Activated CD4-positive, alpha-beta T cell treated with anti-CD3 and anti-CD28 coated beads, Interleukin-2, amount 10 ng/mL, durations not matched to agents 24 days and 14 days (primary cell): ENCODE measurements at regions not wholly inside any gene's neighbourhood (a gene's known extent, or its start where the extent isn't known, plus 50 kb on each side); places are given as distances from the start of the nearest gene placed in this dataset.
"Not testable (repeated sequence)": the region's sequence is repeated elsewhere in the genome, so short reads cannot be mapped to it uniquely, and the experiment has no call there.

Experiments used
- DNase-seq: peaks from one replicate; pipeline ENCODE4 v3.0.0; 2022
- H3K27ac Mint-ChIP-seq: one replicate; pipeline ENCODE4 v1.8.0; 2022; ENCODE audit warnings: mild to moderate bottlenecking, mixed read lengths
- H3K27me3 Mint-ChIP-seq: one replicate; pipeline ENCODE4 v1.8.0; 2022; ENCODE audit warnings: mixed read lengths
- H3K36me3 Mint-ChIP-seq: one replicate; pipeline ENCODE4 v1.8.0; 2022; ENCODE audit warnings: low read depth, mild to moderate bottlenecking, mixed read lengths
- H3K4me1 Mint-ChIP-seq: one replicate; pipeline ENCODE4 v1.8.0; 2021; ENCODE audit warnings: mixed read lengths
- H3K4me3 Mint-ChIP-seq: one replicate; pipeline ENCODE4 v1.8.0; 2022; ENCODE audit warnings: mild to moderate bottlenecking, moderate library complexity, mixed read lengths
- H3K9me3 Mint-ChIP-seq: one replicate; pipeline ENCODE4 v1.8.0; 2021; ENCODE audit warnings: mixed read lengths
- intact Hi-C: fragments of 100-400 bp; cut with micrococcal nuclease; formaldehyde crosslinking; loops from one replicate; pipeline ENCODE4 v1.15.1; 2023

GRCh38 chr5:83001796-83002381, 75.3 kb downstream of the TMEM167A start:
- H3K4me1 Mint-ChIP-seq, result no peaks in the 10 kb centered on the region
- no peak overlapping the region for H3K27ac Mint-ChIP-seq
- intact Hi-C loops, result no loop called here
- no peaks in the 10 kb centered on the region for H3K9me3 Mint-ChIP-seq
- H3K27me3 Mint-ChIP-seq, result no peaks in the 10 kb centered on the region
- H3K4me3 Mint-ChIP-seq, result no peak overlapping the region
- DNase-seq, result no peak
- H3K36me3 Mint-ChIP-seq, result no peaks in the 10 kb centered on the region

- H3K27ac Mint-ChIP-seq, result no peak overlapping the region
- no peak overlapping the region for H3K4me3 Mint-ChIP-seq
- no peaks in the 10 kb centered on the region for H3K27me3 Mint-ChIP-seq
- no peak for DNase-seq
- H3K36me3 Mint-ChIP-seq, result no peaks in the 10 kb centered on the region
- intact Hi-C loops, result no loop called here
- H3K4me1 Mint-ChIP-seq, result no peaks in the 10 kb centered on the region
- H3K9me3 Mint-ChIP-seq, result no peaks in the 10 kb centered on the region
Measured at GRCh38 chr5:83000922-83001321, 76.3 kb downstream of the TMEM167A start.

- Mint-ChIP-seq H3K36me3 (no peaks in the 10 kb centered on the region), H3K4me3 (no peak overlapping the region), H3K27ac (no peak overlapping the region), H3K9me3 (no peaks in the 10 kb centered on the region), H3K27me3 (no peaks in the 10 kb centered on the region), H3K4me1 (no peaks in the 10 kb centered on the region)
- DNase-seq, result no peak
- intact Hi-C loops, result no loop called here
Measured at GRCh38 chr5:83000428-83000827, 76.8 kb downstream of the TMEM167A start.

- intact Hi-C loops, result no loop called here
Measured at GRCh38 chr5:82993416-82993815, 83.8 kb downstream of the TMEM167A start.

DNA sequence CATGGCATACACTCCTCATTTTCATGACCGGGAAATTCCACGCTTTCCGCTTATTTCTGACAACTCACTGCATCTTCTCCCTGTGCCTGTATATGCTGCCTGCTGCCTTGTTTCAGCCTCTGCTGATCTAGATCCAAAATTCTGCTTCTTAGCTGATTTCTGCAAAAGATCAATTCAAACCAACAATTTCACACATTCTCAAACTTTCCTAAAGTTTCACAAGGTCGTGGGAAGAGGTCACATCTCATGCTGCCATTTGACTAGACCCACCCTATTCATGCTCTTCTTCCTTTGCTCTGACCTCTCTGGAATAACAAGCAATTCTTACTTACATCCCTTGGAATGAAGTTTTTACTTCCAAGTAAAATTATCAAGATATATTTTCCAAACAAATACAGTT, 84.5 kb downstream of the TMEM167A start:
- intact Hi-C loops, result no loop called here
- H3K4me3 Mint-ChIP-seq, result no peak overlapping the region
- no peaks in the 10 kb centered on the region for H3K4me1 Mint-ChIP-seq
- no peak for DNase-seq
- H3K36me3 Mint-ChIP-seq, result no peaks in the 10 kb centered on the region
- no peaks in the 10 kb centered on the region for H3K27me3 Mint-ChIP-seq
- no peaks in the 10 kb centered on the region for H3K9me3 Mint-ChIP-seq
- no peak overlapping the region for H3K27ac Mint-ChIP-seq

More at GRCh38 chr5:82993416-82993815, 83.8 kb downstream of the TMEM167A start:
- H3K36me3 Mint-ChIP-seq, result no peaks in the 10 kb centered on the region
- H3K27me3 Mint-ChIP-seq, result no peaks in the 10 kb centered on the region
- H3K9me3 Mint-ChIP-seq, result no peaks in the 10 kb centered on the region
- no peak overlapping the region for H3K4me3 Mint-ChIP-seq
- H3K27ac Mint-ChIP-seq, result no peak overlapping the region
- DNase-seq, result no peak
- H3K4me1 Mint-ChIP-seq, result no peaks in the 10 kb centered on the region

- intact Hi-C loops, result no loop called here
- no peak overlapping the region for H3K4me3 Mint-ChIP-seq
Measured at GRCh38 chr5:82991678-82992323, 85.4 kb downstream of the TMEM167A start.

DNA sequence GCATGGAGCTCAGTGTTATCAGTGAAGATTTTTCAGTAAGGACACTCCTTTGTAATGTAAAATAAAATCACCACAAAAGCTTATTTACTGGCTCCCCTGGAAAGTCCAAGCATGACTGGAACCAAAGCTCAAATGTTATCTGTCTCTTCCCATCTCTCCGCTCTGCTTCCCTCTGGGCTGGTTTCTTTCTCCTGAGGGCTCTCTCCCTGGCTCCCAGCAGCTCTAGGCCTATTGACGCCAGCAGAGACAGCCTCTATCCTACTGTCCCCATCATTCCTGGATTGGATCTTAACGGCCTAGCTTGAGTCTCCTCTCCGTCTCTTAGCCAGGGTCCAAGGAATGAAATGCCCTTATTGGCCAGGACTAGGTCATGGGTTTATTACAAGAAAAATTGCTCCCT, 86.1 kb downstream of the TMEM167A start:
- Mint-ChIP-seq H3K4me3 (no peak overlapping the region), H3K27me3 (no peaks in the 10 kb centered on the region), H3K4me1 (no peaks in the 10 kb centered on the region), H3K36me3 (no peaks in the 10 kb centered on the region), H3K27ac (no peak overlapping the region), H3K9me3 (no peaks in the 10 kb centered on the region)
- intact Hi-C loops, result no loop called here
- DNase-seq, result no peak

More at GRCh38 chr5:82991678-82992323, 85.4 kb downstream of the TMEM167A start:
- no peaks in the 10 kb centered on the region for H3K4me1 Mint-ChIP-seq
- H3K36me3 Mint-ChIP-seq, result no peaks in the 10 kb centered on the region
- no peak for DNase-seq
- H3K27me3 Mint-ChIP-seq, result no peaks in the 10 kb centered on the region
- H3K9me3 Mint-ChIP-seq, result no peaks in the 10 kb centered on the region
- H3K27ac Mint-ChIP-seq, result no peak overlapping the region

DNA sequence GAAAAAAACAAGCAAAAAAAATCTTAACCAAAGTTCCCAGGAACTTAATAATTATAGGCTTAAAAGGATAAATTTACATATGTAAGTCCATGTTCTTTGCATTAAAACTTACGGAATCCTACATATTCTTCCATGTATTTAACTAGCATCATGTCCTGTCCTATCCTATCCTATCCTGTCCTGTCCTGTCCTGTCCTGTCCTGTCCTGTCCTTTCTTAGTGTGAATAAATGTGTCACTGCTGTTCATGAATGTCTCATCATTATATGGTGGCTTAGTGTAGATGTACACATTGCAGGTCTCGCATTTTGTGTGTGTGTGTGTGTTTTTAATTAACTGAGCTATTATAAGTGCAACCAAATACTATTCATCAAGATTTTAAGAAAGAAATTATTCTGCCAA, 90.0 kb downstream of the TMEM167A start:
- H3K27ac Mint-ChIP-seq, result no peak overlapping the region
- no peak overlapping the region for H3K4me3 Mint-ChIP-seq
- intact Hi-C loops, result no loop called here
- H3K27me3 Mint-ChIP-seq, result no peaks in the 10 kb centered on the region
- no peaks in the 10 kb centered on the region for H3K9me3 Mint-ChIP-seq
- H3K4me1 Mint-ChIP-seq, result no peaks in the 10 kb centered on the region
- no peak for DNase-seq
- no peaks in the 10 kb centered on the region for H3K36me3 Mint-ChIP-seq

DNA sequence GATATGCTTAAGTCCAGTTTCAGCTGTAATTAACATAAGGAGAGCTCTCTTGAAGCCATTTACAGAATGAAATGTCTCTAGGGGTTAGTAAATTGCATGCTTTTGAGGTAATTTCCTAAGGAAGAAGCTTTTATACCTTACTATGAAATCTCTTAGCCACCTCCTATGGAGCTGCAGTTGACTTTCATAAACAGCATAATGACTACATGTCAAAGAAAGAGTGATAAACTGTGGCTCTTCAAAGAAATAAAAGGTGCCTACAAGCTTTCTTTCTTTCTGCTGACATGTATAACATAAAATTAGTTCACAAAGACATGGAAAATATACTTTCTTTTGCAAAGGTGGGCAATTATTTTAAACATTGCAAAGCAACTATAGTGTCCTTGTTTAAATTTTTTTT, 90.8 kb downstream of the TMEM167A start:
- DNase-seq, result no peak
- H3K9me3 Mint-ChIP-seq, result no peaks in the 10 kb centered on the region
- intact Hi-C loops, result no loop called here
- H3K27me3 Mint-ChIP-seq, result no peaks in the 10 kb centered on the region
- H3K27ac Mint-ChIP-seq, result no peak overlapping the region
- no peaks in the 10 kb centered on the region for H3K36me3 Mint-ChIP-seq
- H3K4me3 Mint-ChIP-seq, result no peak overlapping the region
- no peaks in the 10 kb centered on the region for H3K4me1 Mint-ChIP-seq

- H3K4me3 Mint-ChIP-seq, result no peak overlapping the region
- no peaks in the 10 kb centered on the region for H3K4me1 Mint-ChIP-seq
- no peaks in the 10 kb centered on the region for H3K27me3 Mint-ChIP-seq
- no peak for DNase-seq
- H3K9me3 Mint-ChIP-seq, result no peaks in the 10 kb centered on the region
- no peaks in the 10 kb centered on the region for H3K36me3 Mint-ChIP-seq
- H3K27ac Mint-ChIP-seq, result no peak overlapping the region
- intact Hi-C loops, result no loop called here
Measured at GRCh38 chr5:82985763-82986162, 91.4 kb downstream of the TMEM167A start.

- Mint-ChIP-seq H3K4me3 (no peak overlapping the region), H3K27ac (no peak overlapping the region), H3K27me3 (no peaks in the 10 kb centered on the region), H3K4me1 (no peaks in the 10 kb centered on the region), H3K9me3 (no peaks in the 10 kb centered on the region), H3K36me3 (no peaks in the 10 kb centered on the region)
- DNase-seq, result no peak
- intact Hi-C loops, result no loop called here
Measured at GRCh38 chr5:82984786-82985735, 92.1 kb downstream of the TMEM167A start.

DNA sequence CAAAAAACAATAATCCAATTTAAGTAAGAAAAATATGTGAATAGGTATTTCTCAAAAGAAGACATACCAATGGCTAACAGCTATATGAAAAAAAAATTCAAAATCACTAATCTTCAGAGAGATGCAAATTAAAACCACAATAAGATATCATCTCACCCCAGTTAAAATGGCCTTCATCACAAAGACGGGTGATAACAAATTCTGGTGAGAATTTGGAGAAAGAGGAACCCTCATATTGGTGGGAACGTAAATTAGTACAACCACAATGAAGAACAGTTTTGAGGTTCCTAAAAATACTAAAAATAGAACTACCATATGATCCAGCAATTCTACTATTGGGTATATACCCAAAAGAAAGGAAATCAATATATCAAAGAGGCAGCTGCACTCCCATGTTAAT, 94.3 kb downstream of the TMEM167A start:
- Mint-ChIP-seq H3K36me3 (no peaks in the 10 kb centered on the region), H3K27me3 (no peaks in the 10 kb centered on the region), H3K9me3 (peaks cover 5% of the 10 kb centered on the region), H3K27ac (no peak overlapping the region), H3K4me3 (no peak overlapping the region), H3K4me1 (no peaks in the 10 kb centered on the region)
- DNase-seq, result no peak
- intact Hi-C loops, result no loop called here

DNA sequence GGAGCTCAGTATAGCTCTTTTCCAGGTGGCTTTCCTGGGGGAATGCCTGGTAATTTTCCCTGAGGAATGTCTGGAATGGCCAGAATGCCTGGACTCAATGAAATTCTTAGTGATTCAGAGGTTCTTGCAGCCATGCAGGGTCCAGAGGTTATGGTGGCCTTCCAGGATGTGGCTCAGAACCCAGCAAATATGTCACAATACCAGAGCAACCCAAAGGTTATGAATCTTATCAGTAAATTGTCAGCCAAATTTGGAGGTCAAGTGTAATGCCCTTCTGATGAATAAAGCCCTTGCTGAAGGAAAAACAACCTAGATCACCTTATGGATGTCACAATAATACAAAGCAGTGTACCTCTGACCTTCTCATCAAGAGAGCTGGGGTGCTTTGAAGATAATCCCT, 100.3 kb downstream of the TMEM167A start:
- H3K27me3 Mint-ChIP-seq, H3K27ac Mint-ChIP-seq, H3K4me3 Mint-ChIP-seq, DNase-seq, H3K4me1 Mint-ChIP-seq, intact Hi-C loops, H3K36me3 Mint-ChIP-seq: not testable (repeated sequence)
- H3K9me3 Mint-ChIP-seq, result peaks cover 24% of the 10 kb centered on the region

DNA sequence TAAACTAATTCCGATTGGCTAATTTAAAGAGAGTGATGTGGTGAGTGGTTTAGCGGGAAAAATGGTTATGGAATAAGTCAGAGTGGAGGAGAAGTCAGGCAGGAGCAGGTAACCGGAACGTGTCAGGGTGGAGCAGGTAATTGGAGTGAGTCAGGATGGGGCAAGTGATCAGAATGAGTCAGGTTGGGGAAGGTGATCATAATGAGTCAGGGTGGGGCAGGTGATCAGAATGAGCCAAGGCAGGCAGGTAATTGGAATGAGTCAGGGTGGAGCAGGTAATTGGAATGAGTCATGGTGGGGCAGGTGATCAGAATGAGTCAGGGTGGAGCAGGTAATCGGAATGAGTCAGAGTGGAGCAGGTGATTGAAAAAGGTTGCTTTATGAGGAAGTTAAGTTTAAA, 101.4 kb downstream of the TMEM167A start:
- intact Hi-C loops, result no loop called here
- Mint-ChIP-seq H3K9me3 (peaks cover 24% of the 10 kb centered on the region), H3K27ac (no peak overlapping the region), H3K27me3 (no peaks in the 10 kb centered on the region), H3K36me3 (no peaks in the 10 kb centered on the region), H3K4me1 (no peaks in the 10 kb centered on the region), H3K4me3 (no peak overlapping the region)
- DNase-seq, result no peak
